ENCODE measurements at regions not wholly inside any gene's neighbourhood (a gene's known extent, or its start where the extent isn't known, plus 50 kb on each side); places are given as distances from the start of the nearest gene placed in this dataset.

DNA sequence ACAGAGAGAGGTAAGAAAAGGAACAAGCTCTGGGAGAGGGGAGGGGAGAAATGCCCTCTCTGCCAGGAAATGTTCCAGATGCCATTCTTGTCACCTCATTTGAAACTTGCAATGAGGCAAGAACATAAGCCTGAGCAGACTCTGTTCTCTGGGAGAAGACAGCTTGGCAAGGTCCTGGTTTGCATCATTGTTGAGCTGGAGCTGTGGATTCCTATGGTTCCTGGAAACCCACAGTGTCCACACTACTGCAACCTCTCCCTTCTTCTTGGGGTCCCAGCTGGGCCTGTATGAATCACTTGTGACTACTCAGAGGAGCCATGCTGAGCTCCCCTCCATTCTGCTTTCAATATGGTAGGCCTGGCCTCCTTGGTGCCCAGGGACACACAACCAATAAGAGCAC lies 60.8 kb upstream of the HECTD2 start:
- no peaks in the 10 kb centered on the region for H3K79me1 ChIP-seq (ENCODE audit: low read length)
- no peak overlapping the region for H2AFZ ChIP-seq (ENCODE audit: insufficient read depth, low read length, poor library complexity)
- H3K36me3 ChIP-seq (ENCODE audit: control insufficient read depth in 1 of 2, insufficient read depth in 2 of 2, low read length in 2 of 2) = no peaks in the 10 kb centered on the region
- H4K8ac ChIP-seq (ENCODE audit: low read depth, low read length) = no peak overlapping the region
- H3K4me2 ChIP-seq (ENCODE audit: low read length) = no peak overlapping the region
- no peak overlapping the region for H3K4me3 ChIP-seq (ENCODE audit: low read depth, low read length)
- H3K4me1 ChIP-seq (ENCODE audit: control insufficient read depth in 1 of 2, insufficient read depth in 2 of 2, low read length in 2 of 2) = peaks cover 4 to 6% of the 10 kb centered on the region in 2 experiments
- H2BK5ac ChIP-seq (ENCODE audit: low read depth, low read length, poor library complexity) = no peak overlapping the region
- DNase-seq = peak; percentile 28 to 71
- no peaks in the 10 kb centered on the region for H3K27me3 ChIP-seq (ENCODE audit: insufficient read depth, low read length)
- H4K12ac ChIP-seq (ENCODE audit: low read depth, low read length) = no peak overlapping the region
- no peak overlapping the region for H2BK120ac ChIP-seq (ENCODE audit: insufficient read depth, low read length, poor library complexity)
- H3K27ac ChIP-seq (ENCODE audit: low read depth, low read length) = peak overlapping the region; percentile 32
- no peak overlapping the region for H3K9ac ChIP-seq (ENCODE audit: low read length)
- H3K79me2 ChIP-seq (ENCODE audit: control insufficient read depth, insufficient read depth, low read length, poor library complexity) = no peaks in the 10 kb centered on the region
- peak overlapping the region; percentile 14 for H3K18ac ChIP-seq (ENCODE audit: low read length)
- H2AK5ac ChIP-seq (ENCODE audit: low read length) = no peak overlapping the region
- no peak overlapping the region for H3K4ac ChIP-seq (ENCODE audit: low read depth, low read length)
- peaks cover under 1% of the 10 kb centered on the region for H3K9me3 ChIP-seq (ENCODE audit: insufficient read depth, low read depth, low read length)
- H2BK12ac ChIP-seq (ENCODE audit: low read length) = peak overlapping the region; percentile 8
- no peak overlapping the region for H3K14ac ChIP-seq (ENCODE audit: low read length)
- H3K23ac ChIP-seq (ENCODE audit: low read length) = no peak overlapping the region
- H4K91ac ChIP-seq (ENCODE audit: low read depth, low read length) = no peak overlapping the region

DNA sequence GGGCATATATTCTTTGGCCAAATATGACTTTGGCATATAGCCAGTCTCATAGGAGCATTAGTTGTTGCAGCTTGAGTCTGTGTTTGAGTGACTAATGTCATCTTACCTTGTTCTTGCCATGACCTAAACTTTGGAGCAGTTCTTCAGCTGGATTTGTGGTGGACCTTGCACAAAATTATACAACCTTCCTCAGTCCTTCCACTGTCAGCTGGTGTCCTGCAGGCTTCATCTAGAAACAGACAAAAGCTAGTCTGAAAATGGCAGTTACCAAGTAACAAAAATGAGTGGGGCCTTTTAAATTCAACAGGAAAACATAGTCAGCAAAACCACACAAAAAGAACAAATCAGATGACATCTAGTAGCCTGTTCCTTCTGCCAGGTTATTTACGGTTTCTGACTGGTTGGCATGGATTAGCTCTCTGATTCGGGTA lies 59.5 kb upstream of the HECTD2 start:
- no peak for DNase-seq
- H4K12ac ChIP-seq (ENCODE audit: low read depth, low read length) = no peak overlapping the region
- no peak overlapping the region for H3K27ac ChIP-seq (ENCODE audit: low read depth, low read length)
- H3K14ac ChIP-seq (ENCODE audit: low read length) = no peak overlapping the region
- no peak overlapping the region for H2BK120ac ChIP-seq (ENCODE audit: insufficient read depth, low read length, poor library complexity)
- no peak overlapping the region for H3K4me2 ChIP-seq (ENCODE audit: low read length)
- H2AFZ ChIP-seq (ENCODE audit: insufficient read depth, low read length, poor library complexity) = no peak overlapping the region
- WGBS (ENCODE audit: extremely low coverage, insufficient coverage, insufficient read length) = no CpG with 5 or more reads among the region's 2 CpGs
- H4K91ac ChIP-seq (ENCODE audit: low read depth, low read length) = no peak overlapping the region
- no peaks in the 10 kb centered on the region for H3K9me3 ChIP-seq (ENCODE audit: insufficient read depth, low read depth, low read length)
- no peak overlapping the region for H3K18ac ChIP-seq (ENCODE audit: low read length)
- H3K9ac ChIP-seq (ENCODE audit: low read length) = no peak overlapping the region
- H3K79me1 ChIP-seq (ENCODE audit: low read length) = no peaks in the 10 kb centered on the region
- peaks cover 4 to 6% of the 10 kb centered on the region in 2 experiments for H3K4me1 ChIP-seq (ENCODE audit: control insufficient read depth in 1 of 2, insufficient read depth in 2 of 2, low read length in 2 of 2)
- H3K4ac ChIP-seq (ENCODE audit: low read depth, low read length) = no peak overlapping the region
- no peaks in the 10 kb centered on the region for H3K27me3 ChIP-seq (ENCODE audit: insufficient read depth, low read length)
- no peak overlapping the region for H4K8ac ChIP-seq (ENCODE audit: low read depth, low read length)
- H3K23ac ChIP-seq (ENCODE audit: low read length) = no peak overlapping the region
- H3K4me3 ChIP-seq (ENCODE audit: low read depth, low read length) = no peak overlapping the region
- no peak overlapping the region for H2AK5ac ChIP-seq (ENCODE audit: low read length)
- no peak overlapping the region for H2BK12ac ChIP-seq (ENCODE audit: low read length)
- H3K36me3 ChIP-seq (ENCODE audit: control insufficient read depth in 1 of 2, insufficient read depth in 2 of 2, low read length in 2 of 2) = no peaks in the 10 kb centered on the region
- H2BK5ac ChIP-seq (ENCODE audit: low read depth, low read length, poor library complexity) = no peak overlapping the region
- H3K79me2 ChIP-seq (ENCODE audit: control insufficient read depth, insufficient read depth, low read length, poor library complexity) = no peaks in the 10 kb centered on the region

DNA sequence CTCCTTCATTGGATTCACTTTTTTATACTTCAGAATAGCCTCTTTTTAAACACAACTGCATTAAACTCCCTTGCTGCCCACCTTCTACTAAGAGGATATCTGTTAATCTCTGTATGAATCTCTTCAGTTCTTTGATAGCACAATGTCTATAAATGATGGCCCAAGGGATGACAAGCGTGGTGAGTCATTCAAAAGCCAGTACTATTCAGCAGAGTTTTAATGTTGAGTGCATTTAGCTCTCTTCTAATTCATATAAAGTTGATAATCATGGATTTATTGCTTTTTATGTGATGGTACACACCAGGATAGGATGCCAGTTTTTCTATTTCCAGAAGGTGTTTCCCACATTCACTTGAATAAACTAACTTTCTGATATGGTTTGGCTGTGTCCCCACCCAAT lies 57.4 kb upstream of the HECTD2 start:
- Histone ChIP-seq H3K14ac (ENCODE audit: low read length) (no peak overlapping the region), H3K4me2 (ENCODE audit: low read length) (no peak overlapping the region), H3K4me3 (ENCODE audit: low read depth, low read length) (no peak overlapping the region), H3K27ac (ENCODE audit: low read depth, low read length) (no peak overlapping the region), H3K18ac (ENCODE audit: low read length) (no peak overlapping the region), H2AFZ (ENCODE audit: insufficient read depth, low read length, poor library complexity) (no peak overlapping the region), H2BK5ac (ENCODE audit: low read depth, low read length, poor library complexity) (no peak overlapping the region), H2BK120ac (ENCODE audit: insufficient read depth, low read length, poor library complexity) (no peak overlapping the region), H3K36me3 (ENCODE audit: control insufficient read depth in 1 of 2, insufficient read depth in 2 of 2, low read length in 2 of 2) (no peaks in the 10 kb centered on the region), H2AK5ac (ENCODE audit: low read length) (no peak overlapping the region), H4K8ac (ENCODE audit: low read depth, low read length) (no peak overlapping the region), H2BK12ac (ENCODE audit: low read length) (no peak overlapping the region), H3K4ac (ENCODE audit: low read depth, low read length) (no peak overlapping the region), H3K79me2 (ENCODE audit: control insufficient read depth, insufficient read depth, low read length, poor library complexity) (no peaks in the 10 kb centered on the region), H3K23ac (ENCODE audit: low read length) (no peak overlapping the region), H3K9ac (ENCODE audit: low read length) (no peak overlapping the region), H3K4me1 (ENCODE audit: control insufficient read depth in 1 of 2, insufficient read depth in 2 of 2, low read length in 2 of 2) (peaks cover 4 to 6% of the 10 kb centered on the region in 2 experiments), H3K27me3 (ENCODE audit: insufficient read depth, low read length) (no peaks in the 10 kb centered on the region), H4K12ac (ENCODE audit: low read depth, low read length) (no peak overlapping the region), H3K79me1 (ENCODE audit: low read length) (no peaks in the 10 kb centered on the region), H4K91ac (ENCODE audit: low read depth, low read length) (no peak overlapping the region), H3K9me3 (ENCODE audit: insufficient read depth, low read depth, low read length) (no peaks in the 10 kb centered on the region)
- WGBS (ENCODE audit: extremely low coverage, insufficient coverage, insufficient read length) = no CpG with 5 or more reads among the region's 1 CpG
- no peak for DNase-seq

DNA sequence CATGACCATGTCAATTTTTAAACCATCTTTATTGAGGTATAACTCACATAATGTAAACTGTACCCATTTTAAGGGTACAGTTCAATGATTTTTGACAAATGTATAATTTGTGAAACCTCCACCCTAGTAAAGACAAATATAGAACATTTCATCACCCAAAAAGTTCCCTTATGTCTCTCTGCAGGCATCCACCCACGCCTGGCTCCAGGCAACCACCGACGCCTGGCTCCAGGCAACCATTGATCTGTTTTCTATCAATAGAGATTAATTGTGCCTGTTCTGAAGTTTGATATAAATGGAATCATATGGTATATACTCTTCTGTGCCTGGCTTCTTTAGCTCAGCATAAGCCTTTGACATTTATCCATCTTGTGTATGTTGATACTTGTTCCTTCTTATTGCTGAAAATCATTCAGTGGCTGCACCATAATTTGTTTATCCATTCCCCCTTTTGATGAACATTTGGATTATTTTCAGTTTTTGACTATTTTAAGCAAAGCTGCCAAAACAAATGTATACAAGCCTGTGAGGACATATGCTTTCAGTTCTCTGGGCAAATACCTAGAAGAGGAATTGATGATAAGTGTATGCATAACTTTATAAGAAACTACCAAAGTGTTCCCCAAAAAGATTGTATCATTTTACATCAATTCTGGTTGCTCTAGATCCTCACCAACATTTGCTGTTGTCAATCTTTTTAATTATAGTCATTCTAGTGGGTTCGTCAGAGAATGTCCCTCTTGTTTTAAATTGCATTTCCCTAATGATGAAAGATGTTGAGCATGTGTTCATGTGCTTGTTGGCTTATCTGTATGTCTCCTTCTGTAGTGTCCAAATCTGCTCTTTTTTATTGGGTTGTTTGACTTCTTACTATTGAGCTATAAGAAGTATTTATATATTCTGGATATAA lies 55.7 kb upstream of the HECTD2 start:
- H3K9ac ChIP-seq (ENCODE audit: low read length) = no peak overlapping the region
- WGBS (ENCODE audit: extremely low coverage, insufficient coverage, insufficient read length) = no CpG with 5 or more reads among the region's 4 CpGs
- no peak overlapping the region for H4K8ac ChIP-seq (ENCODE audit: low read depth, low read length)
- H2AFZ ChIP-seq (ENCODE audit: insufficient read depth, low read length, poor library complexity) = no peak overlapping the region
- no peak overlapping the region for H3K18ac ChIP-seq (ENCODE audit: low read length)
- DNase-seq = no peak
- H2BK120ac ChIP-seq (ENCODE audit: insufficient read depth, low read length, poor library complexity) = no peak overlapping the region
- H3K9me3 ChIP-seq (ENCODE audit: insufficient read depth, low read depth, low read length) = no peaks in the 10 kb centered on the region
- H2BK12ac ChIP-seq (ENCODE audit: low read length) = no peak overlapping the region
- no peaks in the 10 kb centered on the region for H3K79me1 ChIP-seq (ENCODE audit: low read length)
- H3K4ac ChIP-seq (ENCODE audit: low read depth, low read length) = no peak overlapping the region
- H3K36me3 ChIP-seq (ENCODE audit: control insufficient read depth in 1 of 2, insufficient read depth in 2 of 2, low read length in 2 of 2) = no peaks in the 10 kb centered on the region
- no peak overlapping the region for H2BK5ac ChIP-seq (ENCODE audit: low read depth, low read length, poor library complexity)
- H3K27ac ChIP-seq (ENCODE audit: low read depth, low read length) = no peak overlapping the region
- no peak overlapping the region for H3K4me3 ChIP-seq (ENCODE audit: low read depth, low read length)
- no peak overlapping the region for H4K91ac ChIP-seq (ENCODE audit: low read depth, low read length)
- H2AK5ac ChIP-seq (ENCODE audit: low read length) = no peak overlapping the region
- H3K14ac ChIP-seq (ENCODE audit: low read length) = no peak overlapping the region
- H3K23ac ChIP-seq (ENCODE audit: low read length) = no peak overlapping the region
- no peak overlapping the region for H4K12ac ChIP-seq (ENCODE audit: low read depth, low read length)
- no peaks in the 10 kb centered on the region for H3K79me2 ChIP-seq (ENCODE audit: control insufficient read depth, insufficient read depth, low read length, poor library complexity)
- no peak overlapping the region for H3K4me2 ChIP-seq (ENCODE audit: low read length)
- no peaks in the 10 kb centered on the region for H3K27me3 ChIP-seq (ENCODE audit: insufficient read depth, low read length)
- H3K4me1 ChIP-seq (ENCODE audit: control insufficient read depth in 1 of 2, insufficient read depth in 2 of 2, low read length in 2 of 2) = peaks cover 2 to 3% of the 10 kb centered on the region in 2 experiments

All from trophoblast cell (in vitro differentiated cells and primary cell).